ENCODE measurements at regions not wholly inside any gene's neighbourhood (a gene's known extent, or its start where the extent isn't known, plus 50 kb on each side); places are given as distances from the start of the nearest gene placed in this dataset.
"Not testable (repeated sequence)": the region's sequence is repeated elsewhere in the genome, so short reads cannot be mapped to it uniquely, and the experiment has no call there.

DNA sequence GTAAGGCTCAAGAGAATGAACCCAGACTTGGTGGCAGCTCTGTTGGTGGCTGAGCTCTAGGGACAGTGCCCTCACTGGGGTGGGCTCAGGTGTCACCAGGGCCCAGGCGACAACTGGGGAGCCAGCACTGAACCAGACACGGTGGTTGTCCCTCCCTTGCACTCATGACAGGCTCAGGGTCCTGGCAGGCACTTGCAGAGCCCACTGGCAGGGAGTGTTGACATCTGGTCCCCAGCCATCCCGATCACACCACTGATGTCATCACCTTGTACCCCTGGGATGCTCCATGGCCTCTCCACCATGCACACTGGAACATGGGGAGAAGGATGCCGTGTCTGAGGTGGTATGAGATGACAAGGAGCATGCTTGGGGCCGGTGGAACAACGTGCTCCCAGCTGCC is 138.6 kb downstream of the NPIPB11 start:
- not testable (repeated sequence) for H3K9me3 ChIP-seq (ENCODE audit: control insufficient read depth in 3 of 3, low read length in 3 of 3); H3K4me3 ChIP-seq (ENCODE audit: low read length in 3 of 3)

DNA sequence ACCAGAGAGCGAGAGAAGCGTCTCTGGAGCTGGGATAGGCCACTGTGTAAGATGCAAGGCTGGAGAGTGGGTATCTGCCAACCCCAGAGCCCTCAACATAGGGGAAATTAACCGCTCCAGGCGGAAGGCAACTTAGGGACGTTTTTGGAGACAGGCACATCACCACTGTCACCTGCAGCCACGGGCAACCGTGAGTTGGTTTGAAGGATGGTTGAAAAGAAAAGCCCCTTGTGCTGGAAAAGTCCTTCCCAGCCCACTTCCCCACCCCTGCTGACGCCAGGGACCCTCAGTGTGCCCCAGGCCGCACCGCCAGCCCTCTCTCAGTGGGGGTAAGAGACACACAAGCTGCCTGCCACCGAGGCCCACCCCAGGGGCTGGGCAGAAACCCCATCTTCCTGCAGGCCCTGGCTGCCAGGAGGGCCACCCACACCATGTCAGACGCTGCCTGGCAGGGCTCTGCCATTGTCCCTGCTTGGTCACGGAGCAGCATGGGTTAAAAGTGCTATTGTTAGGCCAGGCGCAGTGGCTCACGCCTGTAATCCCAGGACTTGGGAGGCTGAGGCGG is 139.4 kb downstream of the NPIPB11 start:
- H3K27me3 ChIP-seq (ENCODE audit: control insufficient read depth in 3 of 3, insufficient read depth in 3 of 3, low read length in 3 of 3); H3K4me3 ChIP-seq (ENCODE audit: low read length in 3 of 3); H3K9me3 ChIP-seq (ENCODE audit: control insufficient read depth in 3 of 3, low read length in 3 of 3); H3K36me3 ChIP-seq (ENCODE audit: control insufficient read depth in 3 of 3, insufficient read depth in 3 of 3, low read length in 3 of 3); H3K9ac ChIP-seq (ENCODE audit: low read depth in 1 of 3, low read length in 3 of 3); H3K27ac ChIP-seq (ENCODE audit: low read depth, low read length): not testable (repeated sequence)
- H3K4me1 ChIP-seq (ENCODE audit: control insufficient read depth in 3 of 3, insufficient read depth in 3 of 3, low read length in 3 of 3), result peaks cover 3 to 17% (median 8%) of the 10 kb centered on the region in 3 donors

More for the DNA sequence above, 138.6 kb downstream of the NPIPB11 start:
- not testable (repeated sequence) for H3K36me3 ChIP-seq (ENCODE audit: control insufficient read depth in 3 of 3, insufficient read depth in 3 of 3, low read length in 3 of 3); H3K27me3 ChIP-seq (ENCODE audit: control insufficient read depth in 3 of 3, insufficient read depth in 3 of 3, low read length in 3 of 3); H3K27ac ChIP-seq (ENCODE audit: low read depth, low read length); H3K9ac ChIP-seq (ENCODE audit: low read depth in 1 of 3, low read length in 3 of 3)
- peaks cover 3 to 15% (median 8%) of the 10 kb centered on the region in 3 donors for H3K4me1 ChIP-seq (ENCODE audit: control insufficient read depth in 3 of 3, insufficient read depth in 3 of 3, low read length in 3 of 3)

GRCh38 chr16:29266612-29267011 is 139.9 kb downstream of the NPIPB11 start:
- H3K27me3 ChIP-seq (ENCODE audit: control insufficient read depth in 3 of 3, insufficient read depth in 3 of 3, low read length in 3 of 3); H3K27ac ChIP-seq (ENCODE audit: low read depth, low read length); H3K9me3 ChIP-seq (ENCODE audit: control insufficient read depth in 3 of 3, low read length in 3 of 3); H3K9ac ChIP-seq (ENCODE audit: low read depth in 1 of 3, low read length in 3 of 3); H3K36me3 ChIP-seq (ENCODE audit: control insufficient read depth in 3 of 3, insufficient read depth in 3 of 3, low read length in 3 of 3); H3K4me3 ChIP-seq (ENCODE audit: low read length in 3 of 3): not testable (repeated sequence)
- peaks cover 3 to 17% (median 8%) of the 10 kb centered on the region in 3 donors for H3K4me1 ChIP-seq (ENCODE audit: control insufficient read depth in 3 of 3, insufficient read depth in 3 of 3, low read length in 3 of 3)

DNA sequence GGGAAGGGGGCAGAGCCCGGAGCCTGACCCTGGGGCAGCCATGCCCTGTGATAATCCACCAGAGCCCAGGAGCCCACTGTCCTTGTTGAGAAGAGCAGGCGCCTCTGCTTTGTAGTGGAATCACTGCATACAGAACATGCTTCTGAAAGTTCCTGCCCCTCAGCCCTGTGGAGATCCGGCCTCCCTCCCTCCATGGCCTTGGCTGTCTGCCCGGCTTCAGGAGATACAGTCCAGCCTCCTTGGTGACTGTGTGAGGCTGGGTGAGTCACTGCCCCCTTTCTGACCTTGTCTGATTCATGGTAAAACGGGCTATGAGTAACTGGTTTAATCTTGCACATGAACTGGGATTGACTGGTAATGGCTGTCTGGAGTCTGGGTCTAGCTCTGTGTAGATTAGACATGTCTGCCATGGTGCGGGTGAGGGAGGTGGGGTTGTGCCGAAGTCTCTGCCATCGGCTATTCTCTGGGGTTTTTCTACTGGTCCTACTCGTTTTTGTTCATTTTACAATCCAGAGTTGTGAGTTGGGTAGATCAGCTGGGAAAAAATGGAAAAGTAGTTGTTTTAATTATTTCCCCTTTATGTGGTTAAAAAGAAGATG is 141.2 kb downstream of the NPIPB11 start:
- not testable (repeated sequence) for H3K9ac ChIP-seq (ENCODE audit: low read depth in 1 of 3, low read length in 3 of 3); H3K36me3 ChIP-seq (ENCODE audit: control insufficient read depth in 3 of 3, insufficient read depth in 3 of 3, low read length in 3 of 3); H3K27me3 ChIP-seq (ENCODE audit: control insufficient read depth in 3 of 3, insufficient read depth in 3 of 3, low read length in 3 of 3); H3K4me3 ChIP-seq (ENCODE audit: low read length in 3 of 3); H3K9me3 ChIP-seq (ENCODE audit: control insufficient read depth in 3 of 3, low read length in 3 of 3); H3K27ac ChIP-seq (ENCODE audit: low read depth, low read length)
- H3K4me1 ChIP-seq (ENCODE audit: control insufficient read depth in 3 of 3, insufficient read depth in 3 of 3, low read length in 3 of 3), result peaks cover 3 to 17% (median 8%) of the 10 kb centered on the region in 3 donors

DNA sequence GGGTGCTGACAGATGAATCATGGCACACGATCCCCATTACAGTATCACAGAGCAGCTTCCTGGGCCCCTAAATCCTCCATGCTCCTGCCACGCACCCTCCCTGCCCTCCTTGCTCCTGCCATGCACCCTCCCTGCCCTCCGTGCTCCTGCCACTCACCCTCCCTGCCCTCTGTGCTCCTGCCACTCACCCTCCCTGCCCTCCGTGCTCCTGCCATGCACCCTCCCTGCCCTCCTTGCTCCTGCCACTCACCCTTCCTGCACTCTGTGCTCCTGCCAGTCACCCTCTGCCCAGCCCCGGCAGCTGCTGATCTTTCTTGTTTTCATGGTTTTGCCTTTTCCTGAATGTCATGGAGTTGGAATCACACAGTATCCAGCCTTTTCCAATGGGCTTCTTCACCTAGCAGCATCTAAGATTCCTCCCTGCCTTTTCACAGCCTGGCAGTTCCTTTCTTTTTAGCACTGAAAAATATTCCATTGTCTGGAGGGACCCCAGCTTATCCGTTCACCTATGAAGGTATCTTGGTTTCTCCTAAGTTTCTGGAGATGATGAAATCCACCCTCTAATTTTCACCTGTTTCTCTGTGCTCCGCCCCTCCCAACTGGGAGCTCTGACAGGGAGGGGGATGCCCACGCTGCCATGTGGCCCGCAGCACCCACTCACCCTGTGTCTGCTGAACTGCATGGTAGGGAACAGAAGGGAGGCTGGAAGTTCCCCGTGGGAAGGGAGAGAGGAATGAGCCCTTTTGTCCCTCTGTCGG is 142.3 kb downstream of the NPIPB11 start:
- not testable (repeated sequence) for H3K9ac ChIP-seq (ENCODE audit: low read depth in 1 of 3, low read length in 3 of 3); H3K27ac ChIP-seq (ENCODE audit: low read depth, low read length); H3K4me3 ChIP-seq (ENCODE audit: low read length in 3 of 3); H3K9me3 ChIP-seq (ENCODE audit: control insufficient read depth in 3 of 3, low read length in 3 of 3); H3K36me3 ChIP-seq (ENCODE audit: control insufficient read depth in 3 of 3, insufficient read depth in 3 of 3, low read length in 3 of 3); H3K27me3 ChIP-seq (ENCODE audit: control insufficient read depth in 3 of 3, insufficient read depth in 3 of 3, low read length in 3 of 3)
- peaks cover 3 to 15% (median 8%) of the 10 kb centered on the region in 3 donors for H3K4me1 ChIP-seq (ENCODE audit: control insufficient read depth in 3 of 3, insufficient read depth in 3 of 3, low read length in 3 of 3)

GRCh38 chr16:29262725-29263124 is 143.8 kb downstream of the NPIPB11 start:
- not testable (repeated sequence) for H3K9me3 ChIP-seq (ENCODE audit: control insufficient read depth in 3 of 3, low read length in 3 of 3); H3K36me3 ChIP-seq (ENCODE audit: control insufficient read depth in 3 of 3, insufficient read depth in 3 of 3, low read length in 3 of 3); H3K4me3 ChIP-seq (ENCODE audit: low read length in 3 of 3); H3K27ac ChIP-seq (ENCODE audit: low read depth, low read length); H3K27me3 ChIP-seq (ENCODE audit: control insufficient read depth in 3 of 3, insufficient read depth in 3 of 3, low read length in 3 of 3); H3K9ac ChIP-seq (ENCODE audit: low read depth in 1 of 3, low read length in 3 of 3)
- peaks cover 3 to 15% (median 8%) of the 10 kb centered on the region in 3 donors for H3K4me1 ChIP-seq (ENCODE audit: control insufficient read depth in 3 of 3, insufficient read depth in 3 of 3, low read length in 3 of 3)

DNA sequence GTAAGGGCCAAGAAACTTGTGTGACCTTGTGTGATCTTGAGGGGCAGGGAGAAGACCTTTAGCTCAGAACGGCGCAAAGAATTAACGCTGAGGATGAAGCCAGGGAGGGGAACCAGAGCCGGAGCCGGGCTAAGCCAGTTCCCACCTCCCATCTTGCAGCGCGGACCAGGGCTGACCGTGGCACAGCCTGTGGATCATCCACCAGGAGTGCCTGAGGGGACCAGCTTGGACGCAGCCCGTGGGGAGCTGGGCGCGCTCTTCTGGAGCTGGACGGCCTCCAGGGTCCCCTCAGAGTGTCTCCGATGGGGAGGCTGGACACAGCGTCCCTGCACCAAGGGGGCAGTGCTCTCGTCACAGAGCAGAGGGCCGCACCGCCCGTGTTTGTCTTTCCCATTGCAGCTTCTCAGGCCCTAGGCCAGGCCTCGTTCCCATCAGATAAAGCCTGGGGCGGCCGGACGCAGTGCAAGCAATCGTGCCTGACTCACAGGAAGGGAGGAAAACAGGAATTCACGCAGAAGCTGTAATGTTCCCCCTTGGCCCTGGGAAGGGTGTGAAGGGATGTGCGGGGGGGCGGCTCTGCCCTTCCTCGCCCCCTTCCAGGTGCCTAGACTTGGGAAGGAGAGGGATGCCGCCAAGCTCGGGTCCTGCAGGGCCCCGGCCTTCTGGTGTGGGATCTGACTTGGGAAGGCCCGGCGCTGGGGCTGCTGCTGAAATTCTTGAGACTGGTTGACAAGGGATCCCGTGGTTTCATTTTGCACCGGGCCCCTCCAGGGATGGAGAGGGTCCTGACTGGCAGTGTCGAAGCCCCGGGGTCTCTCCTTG is 144.9 kb downstream of the NPIPB11 start:
- Histone ChIP-seq H3K27ac (ENCODE audit: low read depth, low read length) (peak overlapping the region; percentile 19), H3K4me1 (ENCODE audit: control insufficient read depth in 3 of 3, insufficient read depth in 3 of 3, low read length in 3 of 3) (peaks cover 4 to 15% (median 8%) of the 10 kb centered on the region in 3 donors), H3K9ac (ENCODE audit: low read depth in 1 of 3, low read length in 3 of 3) (peak overlapping the region in 1 of 3 donors; percentile 16)
- H3K9me3 ChIP-seq (ENCODE audit: control insufficient read depth in 3 of 3, low read length in 3 of 3); H3K36me3 ChIP-seq (ENCODE audit: control insufficient read depth in 3 of 3, insufficient read depth in 3 of 3, low read length in 3 of 3); H3K27me3 ChIP-seq (ENCODE audit: control insufficient read depth in 3 of 3, insufficient read depth in 3 of 3, low read length in 3 of 3); H3K4me3 ChIP-seq (ENCODE audit: low read length in 3 of 3): not testable (repeated sequence)

- H3K4me3 ChIP-seq (ENCODE audit: low read length in 3 of 3); H3K27me3 ChIP-seq (ENCODE audit: control insufficient read depth in 3 of 3, insufficient read depth in 3 of 3, low read length in 3 of 3); H3K9me3 ChIP-seq (ENCODE audit: control insufficient read depth in 3 of 3, low read length in 3 of 3); H3K36me3 ChIP-seq (ENCODE audit: control insufficient read depth in 3 of 3, insufficient read depth in 3 of 3, low read length in 3 of 3): not testable (repeated sequence)
- Histone ChIP-seq H3K4me1 (ENCODE audit: control insufficient read depth in 3 of 3, insufficient read depth in 3 of 3, low read length in 3 of 3) (peaks cover 4 to 15% (median 8%) of the 10 kb centered on the region in 3 donors), H3K9ac (ENCODE audit: low read depth in 1 of 3, low read length in 3 of 3) (peak overlapping the region in 1 of 3 donors; percentile 16), H3K27ac (ENCODE audit: low read depth, low read length) (peak overlapping the region; percentile 19)
Measured at GRCh38 chr16:29260683-29261426, 145.7 kb downstream of the NPIPB11 start.

DNA sequence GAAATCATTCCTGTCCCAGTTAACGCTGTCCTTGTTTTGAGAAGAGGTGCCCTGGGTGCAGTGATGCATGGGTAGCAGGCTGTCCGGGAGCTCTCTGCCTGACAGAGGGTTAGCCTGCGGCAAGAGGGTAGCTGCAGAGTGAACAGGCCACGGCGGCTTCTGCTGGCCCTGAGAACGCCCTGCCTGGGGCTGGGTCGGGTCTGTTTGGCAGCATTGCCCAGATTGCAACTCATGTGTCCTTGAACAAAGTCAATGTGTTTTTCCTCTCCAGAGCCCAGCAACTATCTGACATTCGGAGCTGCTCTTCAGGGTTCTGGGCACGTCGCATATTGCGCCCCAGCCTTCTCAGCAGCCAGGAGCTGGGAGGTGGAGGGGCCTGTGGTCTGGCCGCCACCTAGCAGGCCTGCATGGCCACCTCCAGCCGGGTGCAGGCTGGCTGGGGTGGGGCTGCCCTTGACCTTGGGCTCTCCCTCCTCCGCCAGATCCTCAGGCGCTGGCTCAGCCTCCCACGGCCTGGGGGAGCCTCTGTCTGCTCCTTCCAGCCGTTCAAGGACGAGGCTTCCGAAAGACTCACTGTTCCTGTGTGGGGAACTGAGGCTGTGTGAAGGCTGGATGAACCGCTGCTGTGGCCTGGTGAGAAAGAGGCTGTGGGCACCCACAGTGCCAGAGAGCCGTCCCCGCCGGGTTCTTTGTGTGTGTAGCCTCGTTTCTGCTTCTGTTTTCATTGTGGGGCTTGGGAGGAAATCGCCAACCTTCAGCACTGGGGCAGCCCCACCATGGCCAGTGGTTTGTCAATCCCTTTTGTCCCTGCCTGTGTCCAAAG is 146.7 kb downstream of the NPIPB11 start:
- H3K4me1 ChIP-seq (ENCODE audit: control insufficient read depth in 3 of 3, insufficient read depth in 3 of 3, low read length in 3 of 3), result peaks cover 4 to 12% (median 8%) of the 10 kb centered on the region in 3 donors

More for the DNA sequence above, 146.7 kb downstream of the NPIPB11 start:
- H3K9ac ChIP-seq (ENCODE audit: low read depth in 1 of 3, low read length in 3 of 3); H3K9me3 ChIP-seq (ENCODE audit: control insufficient read depth in 3 of 3, low read length in 3 of 3); H3K36me3 ChIP-seq (ENCODE audit: control insufficient read depth in 3 of 3, insufficient read depth in 3 of 3, low read length in 3 of 3); H3K27ac ChIP-seq (ENCODE audit: low read depth, low read length); H3K4me3 ChIP-seq (ENCODE audit: low read length in 3 of 3); H3K27me3 ChIP-seq (ENCODE audit: control insufficient read depth in 3 of 3, insufficient read depth in 3 of 3, low read length in 3 of 3): not testable (repeated sequence)
